MM.1S (cell line): ENCODE measurements at regions not wholly inside any gene's neighbourhood (a gene's known extent, or its start where the extent isn't known, plus 50 kb on each side); places are given as distances from the start of the nearest gene placed in this dataset.

Experiments used
- CTCF ChIP-seq: fragments of 300-600 bp; sonication (generic); IDR thresholded peaks from 2 replicates; pipeline ENCODE4 v1.5.1; 2016; ENCODE audit warnings: antibody characterized with exemption, low read length, mixed read lengths
- EZH2 ChIP-seq: fragments of 300-600 bp; sonication (generic); optimal IDR thresholded peaks from 2 replicates; pipeline ENCODE3; 2017; ENCODE audit warnings: low read depth, mild to moderate bottlenecking, antibody characterized with exemption, low read length, mixed read lengths
- EZH2phosphoT487 ChIP-seq: fragments of 300-600 bp; sonication (generic); IDR thresholded peaks from 2 replicates; pipeline ENCODE4 v1.6.1; 2018; ENCODE audit warnings: antibody characterized with exemption, low read length

- TF ChIP-seq CTCF: no peak
- TF ChIP-seq EZH2phosphoT487: no peak
- TF ChIP-seq EZH2: no peak
Measured at GRCh38 chr1:61007534-61008364, 74.6 kb upstream of the NFIA start.
